ENCODE measurements at regions not wholly inside any gene's neighbourhood (a gene's known extent, or its start where the extent isn't known, plus 50 kb on each side); places are given as distances from the start of the nearest gene placed in this dataset.
"Not testable (repeated sequence)": the region's sequence is repeated elsewhere in the genome, so short reads cannot be mapped to it uniquely, and the experiment has no call there.

DNA sequence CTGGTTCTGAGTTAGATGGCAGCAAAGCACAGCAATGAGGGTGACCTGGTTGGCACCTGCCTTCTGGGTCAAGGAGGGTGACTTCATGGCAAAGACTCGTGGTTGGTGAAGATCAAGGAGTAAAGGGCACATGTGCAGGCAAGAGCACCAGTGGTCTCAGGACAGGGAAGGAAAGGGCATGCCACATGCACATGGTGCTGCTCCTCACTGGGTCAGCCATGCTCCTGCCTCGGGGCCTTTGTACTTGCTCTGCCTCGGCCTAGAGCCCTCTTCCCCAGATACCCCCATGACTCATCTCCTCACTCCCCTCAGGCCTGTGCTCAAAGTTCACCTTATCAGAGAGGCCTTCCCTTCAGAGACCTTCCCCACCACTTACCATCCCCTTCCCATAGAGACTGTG is 106.7 kb upstream of the KDM7A start:
- DNase-seq, result no peak

- DNase-seq, result no peak
Measured at GRCh38 chr7:140281960-140282359, 105.2 kb upstream of the KDM7A start.

DNA sequence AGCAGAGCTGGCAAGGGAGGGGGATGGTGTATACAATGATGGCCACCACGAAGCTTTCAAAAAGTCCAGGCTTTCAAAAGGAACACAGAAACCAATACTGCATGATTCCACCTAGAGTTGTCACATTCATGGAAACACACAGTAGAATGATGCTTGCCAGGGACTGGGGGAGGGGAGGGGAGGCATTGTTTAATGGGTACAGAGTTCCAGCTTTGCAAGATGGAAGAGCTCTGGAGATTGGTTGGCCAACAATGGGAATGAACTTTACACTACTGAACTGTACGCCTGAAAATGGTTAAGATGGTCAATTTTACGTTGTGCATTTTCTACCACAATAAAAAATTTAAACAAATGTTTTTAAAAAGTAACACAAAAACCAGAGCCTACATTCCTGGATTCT is 104.5 kb upstream of the KDM7A start:
- no peak for DNase-seq

DNA sequence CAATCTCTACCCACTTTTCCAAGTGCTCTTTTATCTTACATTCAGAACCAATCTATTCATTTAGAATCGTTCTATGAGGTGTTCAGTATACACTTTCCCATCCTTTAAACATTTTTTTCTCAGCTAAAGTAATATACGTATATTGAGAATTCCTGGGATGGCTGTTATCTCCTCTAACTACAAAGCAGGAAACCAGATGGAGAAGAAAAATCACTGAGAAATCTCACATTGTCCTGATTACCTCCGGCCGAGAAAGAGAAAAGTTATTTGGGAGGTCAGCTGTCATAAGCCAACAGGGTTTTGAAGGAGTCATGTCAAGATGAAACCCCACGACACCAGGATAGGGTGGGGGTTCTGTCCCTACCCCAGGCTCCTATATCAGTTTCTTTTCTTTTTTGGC is 99.2 kb upstream of the KDM7A start:
- DNase-seq, result no peak

DNA sequence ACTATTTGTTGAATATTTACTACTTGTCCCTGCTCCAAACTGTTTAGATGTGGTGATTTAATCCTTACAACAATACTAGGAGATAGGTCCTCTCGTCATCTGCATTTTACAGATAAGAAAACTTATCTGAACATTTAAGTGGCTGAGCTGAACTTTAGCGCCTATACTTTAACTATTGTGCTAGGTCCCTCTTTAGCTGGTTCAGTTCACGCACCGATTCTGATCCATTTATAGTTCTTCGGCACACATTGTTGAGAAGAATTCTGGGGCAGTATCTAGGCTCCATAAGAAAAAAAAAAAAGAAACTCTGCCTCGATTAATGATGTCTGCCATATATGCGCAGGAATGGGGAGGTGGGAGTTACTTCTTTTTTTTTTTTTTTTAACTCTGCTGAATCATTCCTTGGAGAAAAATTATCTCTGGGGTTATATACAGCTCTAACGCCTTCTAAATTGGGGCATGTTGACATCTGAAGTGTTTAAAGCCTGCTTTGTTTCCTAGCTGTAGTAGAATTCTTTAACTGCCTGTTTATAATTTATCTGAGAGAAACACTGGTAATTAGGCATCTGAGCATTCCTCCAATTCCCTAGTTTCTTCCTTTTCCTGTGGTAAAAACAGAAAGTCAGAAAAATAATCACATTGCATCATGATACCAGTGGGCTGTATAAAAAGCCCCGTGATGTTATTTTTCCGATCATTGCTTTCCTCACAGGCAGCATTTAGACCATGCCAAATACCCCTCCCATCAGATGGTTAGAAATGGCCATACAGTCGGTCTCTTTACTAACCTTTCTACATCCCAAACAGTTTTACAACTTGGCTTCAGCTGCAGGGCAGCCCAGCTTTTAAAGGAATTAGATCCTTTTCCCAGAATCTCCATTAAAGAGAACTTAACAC is 98.5 kb upstream of the KDM7A start:
- no peak for DNase-seq

GRCh38 chr7:140273417-140273816 is 96.6 kb upstream of the KDM7A start:
- no peak for DNase-seq

- DNase-seq, result not testable (repeated sequence)
Measured at GRCh38 chr7:140271643-140271968, 94.8 kb upstream of the KDM7A start.

DNA sequence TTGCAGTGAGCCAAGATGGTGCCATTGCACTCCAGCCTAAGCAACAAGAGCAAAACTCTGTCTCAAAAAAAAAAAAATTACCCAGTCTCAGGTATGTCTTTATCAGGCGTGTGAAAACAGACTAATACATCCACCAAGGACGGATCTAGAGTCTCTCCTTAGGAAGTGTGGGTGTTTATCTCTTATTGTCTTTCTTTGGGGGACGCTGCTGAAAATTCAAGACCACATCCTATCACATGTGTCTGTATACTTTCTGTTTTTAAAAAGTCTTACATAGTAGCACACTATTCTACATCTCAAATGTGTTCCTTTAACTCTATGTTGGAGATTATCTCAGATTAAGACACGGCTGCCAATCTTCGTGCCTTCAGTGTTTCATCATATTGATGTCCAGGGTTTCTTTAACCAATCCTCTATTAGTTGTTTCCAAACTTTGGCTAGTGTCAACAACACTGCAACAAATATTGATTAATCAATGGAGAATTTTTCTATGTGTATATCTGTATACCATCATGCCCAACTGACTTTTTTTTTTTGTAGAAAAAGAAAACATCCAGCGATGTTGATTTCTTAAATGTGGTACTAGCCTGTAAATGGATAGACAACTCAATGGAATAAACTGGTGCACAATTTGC is 92.3 kb upstream of the KDM7A start:
- no peak for DNase-seq

GRCh38 chr7:140267381-140268226 is 90.8 kb upstream of the KDM7A start:
- DNase-seq, result no peak

DNA sequence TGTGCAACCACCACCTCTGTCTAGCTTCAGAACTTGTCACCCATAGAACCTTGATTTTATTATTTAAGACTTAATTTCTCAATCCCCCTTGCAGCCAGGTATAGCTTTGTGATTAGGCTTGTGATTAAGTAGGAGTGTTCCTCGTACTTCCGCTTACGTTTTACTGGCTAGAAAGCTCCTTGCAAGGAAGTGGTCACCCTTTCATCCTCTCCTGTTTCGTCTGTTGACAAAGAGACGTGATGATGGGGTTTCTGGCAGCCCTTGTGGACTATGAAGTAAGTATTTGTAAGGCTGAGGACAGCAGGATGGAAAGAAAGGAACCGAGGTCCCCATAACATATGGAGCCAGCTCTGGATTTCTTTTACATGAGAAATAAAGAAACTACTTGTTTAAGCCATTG is 86.5 kb upstream of the KDM7A start:
- no peak for DNase-seq

- DNase-seq, result no peak
Measured at GRCh38 chr7:140262242-140262903, 85.6 kb upstream of the KDM7A start.

DNA sequence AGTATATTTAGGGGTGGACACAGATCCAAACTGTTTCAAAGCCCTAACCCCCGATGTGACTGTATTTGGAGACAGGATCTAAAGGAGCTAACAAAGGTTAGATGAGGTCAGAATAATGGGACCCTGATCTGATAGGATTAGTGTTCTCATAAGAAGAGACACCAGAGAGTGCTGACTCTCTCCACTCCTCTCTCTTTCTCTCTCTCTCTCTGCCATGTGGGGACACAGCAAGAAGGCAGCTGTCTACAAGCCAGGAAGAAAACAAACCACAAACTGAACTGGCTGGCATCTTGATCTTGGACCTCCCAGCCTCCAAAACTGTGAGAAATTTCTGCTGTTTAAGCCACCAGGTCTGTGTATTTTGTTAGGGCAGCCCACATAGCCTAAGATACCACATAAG is 84.7 kb upstream of the KDM7A start:
- no peak for DNase-seq

DNA sequence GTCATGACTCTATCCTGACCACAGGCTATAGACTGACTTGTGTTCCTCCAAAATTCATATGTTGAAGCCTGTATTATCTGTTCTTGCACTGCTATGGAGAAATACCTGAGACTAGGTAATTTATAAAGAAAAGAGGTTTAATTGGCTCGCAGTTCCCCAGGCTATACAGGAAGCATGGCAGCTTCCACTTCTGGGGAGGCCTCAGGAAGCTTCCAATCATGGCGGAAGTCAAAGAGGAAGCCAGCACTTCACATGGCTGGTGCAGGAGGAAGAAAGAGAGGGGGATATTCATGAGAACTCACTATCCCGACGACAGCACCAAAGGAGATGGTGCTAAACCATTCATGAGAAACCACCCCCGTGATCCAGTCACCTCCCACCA is 84.3 kb upstream of the KDM7A start:
- DNase-seq, result no peak

- DNase-seq, result no peak
Measured at GRCh38 chr7:140260352-140261104, 83.7 kb upstream of the KDM7A start.

GRCh38 chr7:140257278-140257677 is 80.5 kb upstream of the KDM7A start:
- not testable (repeated sequence) for DNase-seq

DNA sequence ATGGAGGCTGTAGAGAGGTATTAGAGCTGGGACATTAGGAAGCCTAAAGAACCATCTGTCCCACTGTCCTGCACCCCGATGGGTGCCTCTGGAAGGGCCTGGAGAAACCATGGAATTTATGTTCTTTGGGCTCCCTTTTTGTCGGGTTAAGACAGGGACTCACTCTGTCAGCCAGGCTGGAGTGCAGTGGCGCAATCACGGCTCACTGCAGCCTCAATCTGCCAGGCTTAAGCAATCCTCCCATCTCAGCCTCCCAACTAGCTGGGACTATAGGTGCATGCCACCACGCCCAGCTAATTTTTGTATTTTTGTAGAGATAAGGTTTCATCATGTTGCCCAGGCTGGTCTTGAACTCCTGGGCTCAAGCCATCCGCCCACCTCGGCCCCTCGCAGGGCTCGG is 78.2 kb upstream of the KDM7A start:
- DNase-seq, result not testable (repeated sequence)

GRCh38 chr7:140249036-140249806 is 72.4 kb upstream of the KDM7A start:
- DNase-seq, result no peak

DNA sequence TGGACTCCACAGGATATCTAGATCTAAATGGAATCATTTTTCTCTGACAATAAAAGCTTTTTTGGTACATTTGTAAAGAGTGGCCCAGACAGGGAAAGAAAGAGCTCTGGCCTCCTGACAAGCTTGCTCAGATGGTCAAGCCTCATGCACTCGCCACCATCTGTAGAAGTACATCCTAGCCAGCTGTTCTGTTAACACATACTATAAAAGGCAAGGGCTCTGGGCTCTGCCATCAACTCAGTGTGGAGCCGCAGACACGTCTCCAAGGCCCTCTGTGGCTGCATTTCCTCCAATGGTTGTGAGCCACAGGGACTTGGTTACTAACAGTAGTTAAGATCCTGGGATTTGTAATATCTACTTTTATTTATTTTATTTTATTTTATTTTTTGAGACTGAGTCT is 70.8 kb upstream of the KDM7A start:
- DNase-seq, result no peak

GRCh38 chr7:140245611-140246105 is 68.9 kb upstream of the KDM7A start:
- DNase-seq, result no peak

- DNase-seq, result no peak
Measured at GRCh38 chr7:140242057-140243031, 65.6 kb upstream of the KDM7A start.
